WTC11 (cell line): ENCODE measurements at regions not wholly inside any gene's neighbourhood (a gene's known extent, or its start where the extent isn't known, plus 50 kb on each side); places are given as distances from the start of the nearest gene placed in this dataset.

Experiments
- ETV6 ChIP-seq: sonication (generic); formaldehyde crosslinking; IDR thresholded peaks from 2 replicates; pipeline ENCODE4 v1.8.1; 2022; ENCODE audit warnings: mild to moderate bottlenecking, missing genetic modification reagents
- JUN ChIP-seq: sonication (generic); formaldehyde crosslinking; IDR thresholded peaks from 2 replicates; pipeline ENCODE4 v1.8.0; 2023; ENCODE audit warnings: mild to moderate bottlenecking, missing genetic modification reagents
- TEAD4 ChIP-seq: sonication (generic); formaldehyde crosslinking; IDR thresholded peaks from 2 replicates; pipeline ENCODE4 v1.8.0; 2022; ENCODE audit warnings: mild to moderate bottlenecking, missing genetic modification reagents
- TP53 ChIP-seq: sonication (generic); formaldehyde crosslinking; IDR thresholded peaks from 2 replicates; pipeline ENCODE4 v1.8.1; 2023; ENCODE audit warnings: mild to moderate bottlenecking, missing genetic modification reagents
- ZNF138 ChIP-seq: sonication (generic); formaldehyde crosslinking; conservative IDR thresholded peaks from 2 replicates; pipeline ENCODE4 v1.8.1; 2022; ENCODE audit warnings: mild to moderate bottlenecking, moderate library complexity, missing genetic modification reagents
- TF ChIP-seq, protein P1 (sequence below): fragments of 200-600 bp; IDR thresholded peaks from 2 replicates; pipeline ENCODE4 v1.8.0; 2022; ENCODE audit warnings: antibody characterized with exemption

GRCh38 chr6:134425513-134425912, 107.6 kb upstream of the SGK1 start:
- TF ChIP-seq ETV6 (CRISPR knock-in tag) (no peak), JUN (CRISPR knock-in tag) (no peak), TEAD4 (no peak), ZNF138 (no peak), TP53 (CRISPR knock-in tag) (no peak)
- TF ChIP-seq, protein P1, sequence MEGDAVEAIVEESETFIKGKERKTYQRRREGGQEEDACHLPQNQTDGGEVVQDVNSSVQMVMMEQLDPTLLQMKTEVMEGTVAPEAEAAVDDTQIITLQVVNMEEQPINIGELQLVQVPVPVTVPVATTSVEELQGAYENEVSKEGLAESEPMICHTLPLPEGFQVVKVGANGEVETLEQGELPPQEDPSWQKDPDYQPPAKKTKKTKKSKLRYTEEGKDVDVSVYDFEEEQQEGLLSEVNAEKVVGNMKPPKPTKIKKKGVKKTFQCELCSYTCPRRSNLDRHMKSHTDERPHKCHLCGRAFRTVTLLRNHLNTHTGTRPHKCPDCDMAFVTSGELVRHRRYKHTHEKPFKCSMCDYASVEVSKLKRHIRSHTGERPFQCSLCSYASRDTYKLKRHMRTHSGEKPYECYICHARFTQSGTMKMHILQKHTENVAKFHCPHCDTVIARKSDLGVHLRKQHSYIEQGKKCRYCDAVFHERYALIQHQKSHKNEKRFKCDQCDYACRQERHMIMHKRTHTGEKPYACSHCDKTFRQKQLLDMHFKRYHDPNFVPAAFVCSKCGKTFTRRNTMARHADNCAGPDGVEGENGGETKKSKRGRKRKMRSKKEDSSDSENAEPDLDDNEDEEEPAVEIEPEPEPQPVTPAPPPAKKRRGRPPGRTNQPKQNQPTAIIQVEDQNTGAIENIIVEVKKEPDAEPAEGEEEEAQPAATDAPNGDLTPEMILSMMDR, result no peak
